GM18907 (cell line): ENCODE measurements at regions not wholly inside any gene's neighbourhood (a gene's known extent, or its start where the extent isn't known, plus 50 kb on each side); places are given as distances from the start of the nearest gene placed in this dataset.

Source experiments
- ATAC-seq: cut with Tn5 transposase; IDR thresholded peaks from one replicate; pipeline ENCODE4 v1.9.1; 2021; ENCODE audit warnings: mild to moderate bottlenecking, moderate library complexity; ENCODE audit not compliant: unreplicated experiment

GRCh38 chr11:128302425-128303186, 284.8 kb downstream of the ETS1 start:
- ATAC-seq: peak; percentile 90

- no peak for ATAC-seq
These were observed 285.6 kb downstream of the ETS1 start for GRCh38 chr11:128301756-128302155.

- no peak for ATAC-seq
These were observed 286.6 kb downstream of the ETS1 start for GRCh38 chr11:128300785-128301184.

GRCh38 chr11:128299132-128299726, 288.1 kb downstream of the ETS1 start:
- peak; percentile 36 for ATAC-seq

- ATAC-seq: no peak
These were observed 289.1 kb downstream of the ETS1 start for GRCh38 chr11:128298271-128298670.

GRCh38 chr11:128297805-128298204, 289.6 kb downstream of the ETS1 start:
- no peak for ATAC-seq

- no peak for ATAC-seq
These were observed 290.2 kb downstream of the ETS1 start for GRCh38 chr11:128297091-128297651.

GRCh38 chr11:128294671-128295050, 292.7 kb downstream of the ETS1 start:
- no peak for ATAC-seq

GRCh38 chr11:128294001-128294670, 293.2 kb downstream of the ETS1 start:
- ATAC-seq: no peak

GRCh38 chr11:128291835-128292234, 295.5 kb downstream of the ETS1 start:
- no peak for ATAC-seq

GRCh38 chr11:128291007-128291406, 296.4 kb downstream of the ETS1 start:
- no peak for ATAC-seq

GRCh38 chr11:128290106-128290840, 297.1 kb downstream of the ETS1 start:
- peak; percentile 80 for ATAC-seq

GRCh38 chr11:128289048-128289447, 298.3 kb downstream of the ETS1 start:
- ATAC-seq: no peak

GRCh38 chr11:128288368-128288767, 299.0 kb downstream of the ETS1 start:
- no peak for ATAC-seq

GRCh38 chr11:128285321-128285720, 302.0 kb downstream of the ETS1 start:
- no peak for ATAC-seq

- no peak for ATAC-seq
These were observed 302.7 kb downstream of the ETS1 start for GRCh38 chr11:128284634-128285033.

GRCh38 chr11:128283451-128283850, 303.9 kb downstream of the ETS1 start:
- no peak for ATAC-seq

- no peak for ATAC-seq
These were observed 305.3 kb downstream of the ETS1 start for GRCh38 chr11:128282053-128282452.

- ATAC-seq: no peak
These were observed 307.5 kb downstream of the ETS1 start for GRCh38 chr11:128279866-128280265.

- ATAC-seq: no peak
These were observed 313.6 kb downstream of the ETS1 start for GRCh38 chr11:128273736-128274135.

- ATAC-seq: no peak
These were observed 316.0 kb downstream of the ETS1 start for GRCh38 chr11:128271401-128271800.
